ENCODE measurements at regions not wholly inside any gene's neighbourhood (a gene's known extent, or its start where the extent isn't known, plus 50 kb on each side); places are given as distances from the start of the nearest gene placed in this dataset.

DNA sequence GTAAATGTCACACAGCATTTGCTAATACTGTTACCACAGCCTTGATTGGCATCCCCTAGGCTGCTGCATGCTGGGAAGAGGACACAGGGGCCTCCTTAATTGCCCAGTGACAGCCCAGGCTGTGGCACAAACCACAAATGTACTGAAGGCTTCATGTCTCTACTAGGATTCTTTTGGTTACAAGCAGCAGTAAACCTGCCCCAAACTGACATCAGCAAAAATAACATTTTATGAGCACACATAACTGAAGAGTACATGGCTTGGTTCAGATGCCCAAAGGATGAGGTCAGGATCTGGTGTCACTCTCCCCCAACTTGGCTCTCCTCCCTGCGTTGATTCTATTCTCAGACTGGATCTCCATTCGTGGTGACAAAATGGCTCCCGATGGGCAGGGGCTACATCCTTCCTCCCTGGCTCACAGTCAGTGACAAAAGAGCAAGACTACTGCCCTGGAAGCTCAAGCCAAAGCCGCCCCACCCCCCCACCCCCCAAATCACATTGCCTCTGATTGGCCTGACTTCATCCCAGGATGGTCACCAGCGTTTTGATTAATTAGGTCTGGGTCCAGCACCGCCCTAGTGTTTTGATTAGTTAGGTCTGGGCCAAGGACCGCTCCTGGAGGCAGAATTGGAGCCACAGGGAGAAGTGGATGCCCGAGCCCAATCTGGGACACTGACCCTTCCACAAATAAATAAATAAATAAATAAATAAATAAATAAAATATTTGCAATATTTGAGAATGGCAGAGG, 180.5 kb upstream of the RBPJ start:
- Mint-ChIP-seq H3K27me3 (peaks cover 0 to 5% of the 10 kb centered on the region in 2 donors), H3K4me3 (no peak overlapping the region), H3K27ac (no peak overlapping the region), H3K4me1 (peaks cover 0 to 18% (median 6%) of the 10 kb centered on the region in 3 donors), H3K36me3 (no peaks in the 10 kb centered on the region), H3K9me3 (peaks cover 0 to 4% (median 0%) of the 10 kb centered on the region in 3 donors)
- H3K4me1 ChIP-seq (ENCODE audit: control insufficient read depth in 1 of 2, extremely low read depth in 1 of 2, insufficient read depth in 2 of 2, low read length in 2 of 2) = no peaks in the 10 kb centered on the region
- H3K4me3 ChIP-seq (ENCODE audit: control insufficient read depth in 1 of 2, extremely low read depth in 1 of 2, low read length in 1 of 2) = no peak overlapping the region
- no peaks in the 10 kb centered on the region for H3K9me3 ChIP-seq
- 97% methylated on average over 3 of the region's 8 CpGs for WGBS (ENCODE audit: insufficient coverage)
- ATAC-seq (replicated peaks in 1 of 4) (no peak), DNase-seq (no peak)
- H3K27me3 ChIP-seq (replicated peaks in 1 of 2; ENCODE audit: control insufficient read depth in 2 of 2, extremely low read depth in 1 of 2, insufficient read depth in 2 of 2, low read length in 1 of 2) = no peaks in the 10 kb centered on the region
- ChIA-PET POLR2A (no interaction called here), CTCF (interaction anchor here in 1 of 2 donors (0.6 kb wide), 1 partner anchor 756 kb away, joined by 3 read pairs; no protein-coding TSS in a partner anchor)
- no peaks in the 10 kb centered on the region for H3K36me3 ChIP-seq (ENCODE audit: control insufficient read depth in 2 of 2, extremely low read depth in 1 of 2, insufficient read depth in 1 of 2, low read length in 1 of 2)
- H3K27ac ChIP-seq (ENCODE audit: low read length) = no peak overlapping the region

DNA sequence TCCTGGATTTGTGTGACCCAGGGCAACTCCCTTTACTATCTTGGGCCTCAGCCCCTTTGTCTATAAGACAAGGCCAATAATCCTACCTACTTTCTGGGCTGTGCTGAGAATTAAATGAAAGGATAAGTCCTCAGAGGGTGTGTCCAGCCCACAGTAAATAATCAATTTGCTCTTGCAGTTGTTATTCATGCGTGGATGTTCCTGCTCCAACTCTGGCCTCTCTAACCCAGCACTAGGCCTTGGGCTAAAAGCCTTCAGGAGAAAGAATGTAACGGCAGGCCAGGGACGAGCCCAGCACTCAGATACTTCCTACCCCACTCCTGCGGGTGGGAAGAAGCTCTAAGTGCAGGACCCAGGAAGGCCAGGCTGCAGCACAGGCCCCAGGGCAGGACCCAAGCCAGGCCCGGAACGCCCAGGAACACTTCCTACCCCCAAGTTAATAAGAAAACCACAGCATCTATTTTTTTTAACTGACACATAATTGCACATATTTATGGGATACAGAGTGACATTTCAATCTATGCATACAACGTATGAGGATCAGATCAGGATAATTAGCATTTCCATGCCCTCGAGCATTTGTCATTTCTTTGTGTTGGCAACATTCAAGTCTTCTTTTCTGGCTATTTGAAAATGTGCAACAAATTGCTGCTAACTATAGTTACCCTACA, 179.6 kb upstream of the RBPJ start:
- Histone ChIP-seq H3K9me3 (no peaks in the 10 kb centered on the region), H3K36me3 (ENCODE audit: control insufficient read depth in 2 of 2, extremely low read depth in 1 of 2, insufficient read depth in 1 of 2, low read length in 1 of 2) (no peaks in the 10 kb centered on the region), H3K4me3 (ENCODE audit: control insufficient read depth in 1 of 2, extremely low read depth in 1 of 2, low read length in 1 of 2) (no peak overlapping the region), H3K4me1 (ENCODE audit: control insufficient read depth in 1 of 2, extremely low read depth in 1 of 2, insufficient read depth in 2 of 2, low read length in 2 of 2) (no peaks in the 10 kb centered on the region), H3K27me3 (replicated peaks in 1 of 2; ENCODE audit: control insufficient read depth in 2 of 2, extremely low read depth in 1 of 2, insufficient read depth in 2 of 2, low read length in 1 of 2) (no peaks in the 10 kb centered on the region), H3K27ac (ENCODE audit: low read length) (no peak overlapping the region)
- Mint-ChIP-seq H3K36me3 (no peaks in the 10 kb centered on the region), H3K4me1 (peaks cover 0 to 20% (median 6%) of the 10 kb centered on the region in 3 donors), H3K4me3 (no peak overlapping the region), H3K27me3 (no peaks in the 10 kb centered on the region), H3K27ac (peak overlapping the region in 1 of 2 donors; percentile 66), H3K9me3 (no peaks in the 10 kb centered on the region)
- POLR2A ChIA-PET = no interaction called here
- no peak for DNase-seq
- WGBS (ENCODE audit: insufficient coverage) = 93% methylated on average over 6 of the region's 8 CpGs
- CTCF ChIA-PET = interaction anchor here in 1 of 2 donors (0.6 kb wide), 1 partner anchor 755 kb away, joined by 3 read pairs; no protein-coding TSS in a partner anchor
- no peak for ATAC-seq (replicated peaks in 1 of 4)

DNA sequence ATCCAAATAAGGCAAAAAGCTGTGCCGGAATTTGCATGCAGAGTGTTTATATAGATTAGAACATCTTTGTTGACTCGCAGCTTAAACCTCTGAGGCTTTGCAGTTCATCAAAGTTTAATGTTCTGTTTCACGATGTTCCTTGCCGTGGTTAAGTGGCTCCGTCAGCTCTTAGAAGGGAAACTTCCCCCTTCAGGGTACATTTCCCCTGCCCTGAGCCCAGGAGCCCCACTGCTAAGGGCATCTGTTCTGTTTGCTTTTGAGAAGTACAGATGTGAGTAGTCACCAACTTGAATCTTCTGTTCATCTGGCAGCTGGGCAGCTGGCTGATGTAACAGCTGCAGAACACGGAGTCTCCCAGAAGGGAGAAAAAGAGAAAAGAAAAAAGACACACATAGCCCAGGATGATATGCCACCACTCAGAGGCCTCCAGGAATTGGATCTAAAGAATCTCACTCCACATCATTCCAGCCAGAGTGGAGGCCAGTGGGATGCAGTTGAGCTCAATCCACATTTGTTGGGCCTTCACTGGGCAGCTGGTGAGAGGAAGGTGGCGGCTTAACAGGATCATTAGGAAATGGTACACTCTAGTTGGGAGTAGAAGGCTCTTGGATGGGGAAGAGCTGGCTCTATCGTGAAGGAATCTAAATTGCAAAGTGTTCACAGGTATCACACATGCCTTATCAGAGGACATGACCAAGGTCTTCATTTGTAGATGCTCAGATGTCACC, 178.7 kb upstream of the RBPJ start:
- Histone ChIP-seq H3K4me3 (ENCODE audit: control insufficient read depth in 1 of 2, extremely low read depth in 1 of 2, low read length in 1 of 2) (no peak overlapping the region), H3K9me3 (no peaks in the 10 kb centered on the region), H3K27ac (ENCODE audit: low read length) (no peak overlapping the region), H3K27me3 (replicated peaks in 1 of 2; ENCODE audit: control insufficient read depth in 2 of 2, extremely low read depth in 1 of 2, insufficient read depth in 2 of 2, low read length in 1 of 2) (no peaks in the 10 kb centered on the region), H3K4me1 (ENCODE audit: control insufficient read depth in 1 of 2, extremely low read depth in 1 of 2, insufficient read depth in 2 of 2, low read length in 2 of 2) (no peaks in the 10 kb centered on the region), H3K36me3 (ENCODE audit: control insufficient read depth in 2 of 2, extremely low read depth in 1 of 2, insufficient read depth in 1 of 2, low read length in 1 of 2) (no peaks in the 10 kb centered on the region)
- Mint-ChIP-seq H3K4me3 (no peak overlapping the region), H3K36me3 (no peaks in the 10 kb centered on the region), H3K27me3 (no peaks in the 10 kb centered on the region), H3K4me1 (peaks cover 0 to 20% (median 6%) of the 10 kb centered on the region in 3 donors), H3K9me3 (no peaks in the 10 kb centered on the region), H3K27ac (peak overlapping the region in 1 of 2 donors; percentile 66)
- DNase-seq (peak in 2 of 35 experiments; percentile 7 to 15), ATAC-seq (replicated peaks in 1 of 4) (no peak)
- 89% methylated on average over 3 of the region's 8 CpGs for WGBS (ENCODE audit: insufficient coverage)
- CTCF ChIA-PET = no interaction called here
- POLR2A ChIA-PET = no interaction called here

GRCh38 chr4:26144526-26145155, 176.2 kb upstream of the RBPJ start:
- H3K9me3 Mint-ChIP-seq = no peaks in the 10 kb centered on the region
- Histone ChIP-seq H3K4me3 (ENCODE audit: control insufficient read depth in 1 of 2, extremely low read depth in 1 of 2, low read length in 1 of 2) (no peak overlapping the region), H3K4me1 (ENCODE audit: control insufficient read depth in 1 of 2, extremely low read depth in 1 of 2, insufficient read depth in 2 of 2, low read length in 2 of 2) (no peaks in the 10 kb centered on the region), H3K27ac (ENCODE audit: low read length) (no peak overlapping the region), H3K36me3 (ENCODE audit: control insufficient read depth in 2 of 2, extremely low read depth in 1 of 2, insufficient read depth in 1 of 2, low read length in 1 of 2) (no peaks in the 10 kb centered on the region), H3K27me3 (replicated peaks in 1 of 2; ENCODE audit: control insufficient read depth in 2 of 2, extremely low read depth in 1 of 2, insufficient read depth in 2 of 2, low read length in 1 of 2) (peaks cover 0 to 2% of the 10 kb centered on the region in 2 experiments), H3K9me3 (no peaks in the 10 kb centered on the region)
- H3K27me3 Mint-ChIP-seq = peaks cover 0 to 5% of the 10 kb centered on the region in 2 donors
- H3K27ac Mint-ChIP-seq = no peak overlapping the region
- CTCF ChIA-PET = no interaction called here
- peaks cover 0 to 20% (median 6%) of the 10 kb centered on the region in 3 donors for H3K4me1 Mint-ChIP-seq
- 39% methylated on average over 2 of the region's 2 CpGs for WGBS (ENCODE audit: insufficient coverage)
- POLR2A ChIA-PET = no interaction called here
- H3K36me3 Mint-ChIP-seq = no peaks in the 10 kb centered on the region
- ATAC-seq (replicated peaks in 1 of 4) (no peak), DNase-seq (no peak)
- H3K4me3 Mint-ChIP-seq = no peak overlapping the region

GRCh38 chr4:26145212-26145611, 175.6 kb upstream of the RBPJ start:
- CTCF ChIA-PET = interaction anchor here in 1 of 2 donors (0.5 kb wide), 1 partner anchor 10 kb away, joined by 5 read pairs; no protein-coding TSS in a partner anchor
- Mint-ChIP-seq H3K4me3 (no peak overlapping the region), H3K4me1 (peaks cover 0 to 20% (median 6%) of the 10 kb centered on the region in 3 donors), H3K9me3 (no peaks in the 10 kb centered on the region), H3K27ac (no peak overlapping the region), H3K27me3 (peaks cover 0 to 5% of the 10 kb centered on the region in 2 donors), H3K36me3 (no peaks in the 10 kb centered on the region)
- H3K4me3 ChIP-seq (ENCODE audit: control insufficient read depth in 1 of 2, extremely low read depth in 1 of 2, low read length in 1 of 2) = no peak overlapping the region
- peaks cover 0 to 2% of the 10 kb centered on the region in 2 experiments for H3K27me3 ChIP-seq (replicated peaks in 1 of 2; ENCODE audit: control insufficient read depth in 2 of 2, extremely low read depth in 1 of 2, insufficient read depth in 2 of 2, low read length in 1 of 2)
- no peak for ATAC-seq (replicated peaks in 1 of 4)
- POLR2A ChIA-PET = no interaction called here
- H3K36me3 ChIP-seq (ENCODE audit: control insufficient read depth in 2 of 2, extremely low read depth in 1 of 2, insufficient read depth in 1 of 2, low read length in 1 of 2) = no peaks in the 10 kb centered on the region
- WGBS (ENCODE audit: insufficient coverage) = 100% methylated on average over 1 of the region's 3 CpGs
- no peak for DNase-seq
- H3K4me1 ChIP-seq (ENCODE audit: control insufficient read depth in 1 of 2, extremely low read depth in 1 of 2, insufficient read depth in 2 of 2, low read length in 2 of 2) = no peaks in the 10 kb centered on the region
- no peaks in the 10 kb centered on the region for H3K9me3 ChIP-seq
- H3K27ac ChIP-seq (ENCODE audit: low read length) = no peak overlapping the region

DNA sequence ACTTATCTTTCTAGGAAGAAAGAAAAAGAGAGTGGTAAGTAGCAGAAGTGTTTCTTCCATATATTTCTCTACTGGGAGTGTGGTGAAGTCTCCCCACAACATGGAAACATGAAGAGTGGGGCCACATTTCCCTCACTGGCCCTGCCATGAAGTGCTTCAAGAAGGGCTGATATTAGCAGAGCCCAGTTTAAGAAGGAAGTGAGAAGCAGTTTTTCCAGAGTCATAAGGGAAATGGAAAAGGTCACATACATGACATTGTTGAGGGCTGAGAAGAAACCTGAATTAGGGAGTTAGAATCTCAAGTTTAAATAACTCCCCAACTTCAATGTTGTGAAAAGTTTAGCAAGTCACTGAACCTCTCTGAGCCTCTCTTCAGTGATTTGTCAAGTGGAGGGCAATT, 171.9 kb upstream of the RBPJ start:
- DNase-seq (no peak), ATAC-seq (replicated peaks in 1 of 4) (no peak)
- no peaks in the 10 kb centered on the region for H3K4me1 ChIP-seq (ENCODE audit: control insufficient read depth in 1 of 2, extremely low read depth in 1 of 2, insufficient read depth in 2 of 2, low read length in 2 of 2)
- Mint-ChIP-seq H3K36me3 (no peaks in the 10 kb centered on the region), H3K4me3 (no peak overlapping the region), H3K27me3 (peaks cover 0 to 7% of the 10 kb centered on the region in 2 donors), H3K4me1 (peaks cover 0 to 10% (median 0%) of the 10 kb centered on the region in 3 donors), H3K9me3 (no peaks in the 10 kb centered on the region), H3K27ac (no peak overlapping the region)
- H3K4me3 ChIP-seq (ENCODE audit: control insufficient read depth in 1 of 2, extremely low read depth in 1 of 2, low read length in 1 of 2) = no peak overlapping the region
- H3K36me3 ChIP-seq (ENCODE audit: control insufficient read depth in 2 of 2, extremely low read depth in 1 of 2, insufficient read depth in 1 of 2, low read length in 1 of 2) = no peaks in the 10 kb centered on the region
- no peaks in the 10 kb centered on the region for H3K9me3 ChIP-seq
- POLR2A ChIA-PET = no interaction called here
- CTCF ChIA-PET = no interaction called here
- H3K27ac ChIP-seq (ENCODE audit: low read length) = no peak overlapping the region
- peaks cover 0 to 2% of the 10 kb centered on the region in 2 experiments for H3K27me3 ChIP-seq (replicated peaks in 1 of 2; ENCODE audit: control insufficient read depth in 2 of 2, extremely low read depth in 1 of 2, insufficient read depth in 2 of 2, low read length in 1 of 2)
